ENCODE measurements at regions not wholly inside any gene's neighbourhood (a gene's known extent, or its start where the extent isn't known, plus 50 kb on each side); places are given as distances from the start of the nearest gene placed in this dataset.

DNA sequence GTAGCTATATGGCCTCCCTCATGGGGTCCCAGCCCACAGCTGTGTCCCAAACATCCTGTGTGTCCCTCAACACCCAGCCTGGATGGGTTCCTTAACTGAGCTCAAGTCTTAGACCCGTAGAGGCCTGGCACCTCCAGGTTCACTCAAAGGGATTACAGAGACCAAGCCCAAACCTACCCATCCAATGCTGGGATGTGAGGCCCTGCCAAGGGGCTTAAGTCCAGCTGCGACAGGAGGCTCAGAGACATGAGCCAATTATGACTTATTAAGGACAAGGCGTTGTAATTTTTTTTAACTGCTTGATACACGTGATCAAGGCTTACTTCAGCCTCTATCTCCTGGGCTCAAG is 105.6 kb upstream of the RET start:
- peak; percentile 64 for DNase-seq (ENCODE audit: low spot score)

DNA sequence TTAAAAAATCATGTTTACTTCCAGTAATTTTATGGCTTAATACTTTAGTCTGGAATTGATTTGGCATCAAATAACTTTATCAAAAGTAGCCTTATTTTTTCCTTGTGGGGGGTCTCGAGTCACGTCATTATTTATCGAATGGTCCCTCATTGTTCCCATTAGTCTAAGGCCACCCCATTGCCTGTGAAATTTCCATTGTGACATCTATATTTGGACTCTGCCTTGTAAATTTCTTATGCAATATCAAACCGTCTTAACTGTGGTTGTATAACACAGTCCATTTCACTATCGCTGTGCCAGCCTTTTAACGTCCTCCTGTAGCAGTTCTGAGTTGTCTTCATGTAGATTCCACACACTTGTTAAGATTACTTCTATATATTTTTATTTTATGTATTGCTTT is 103.9 kb upstream of the RET start:
- no peak for DNase-seq (ENCODE audit: low spot score)

- DNase-seq (ENCODE audit: low spot score), result no peak
Observed at GRCh38 chr10:42973411-42973810, 103.5 kb upstream of the RET start.

- no peak for DNase-seq (ENCODE audit: low spot score)
Observed at GRCh38 chr10:42973870-42974692, 102.8 kb upstream of the RET start.

DNA sequence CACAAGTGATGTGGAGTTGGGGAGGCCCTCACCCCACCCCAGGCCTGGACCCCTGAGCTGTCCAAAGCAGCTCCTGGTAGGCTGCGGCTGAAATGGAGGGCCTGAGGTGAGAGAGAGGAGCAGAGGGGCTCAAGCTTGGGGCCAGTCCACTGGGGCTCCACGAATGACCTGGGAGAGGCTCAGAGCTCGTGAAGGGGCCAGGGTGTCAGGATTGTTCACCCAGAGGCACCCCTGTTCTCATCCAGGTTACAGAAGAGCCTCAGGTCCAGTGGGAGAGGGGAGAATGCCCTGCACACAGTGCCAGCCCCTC is 102.2 kb upstream of the RET start:
- DNase-seq (ENCODE audit: low spot score), result no peak

GRCh38 chr10:42975005-42975493 is 101.8 kb upstream of the RET start:
- DNase-seq (ENCODE audit: low spot score), result peak; percentile 89

DNA sequence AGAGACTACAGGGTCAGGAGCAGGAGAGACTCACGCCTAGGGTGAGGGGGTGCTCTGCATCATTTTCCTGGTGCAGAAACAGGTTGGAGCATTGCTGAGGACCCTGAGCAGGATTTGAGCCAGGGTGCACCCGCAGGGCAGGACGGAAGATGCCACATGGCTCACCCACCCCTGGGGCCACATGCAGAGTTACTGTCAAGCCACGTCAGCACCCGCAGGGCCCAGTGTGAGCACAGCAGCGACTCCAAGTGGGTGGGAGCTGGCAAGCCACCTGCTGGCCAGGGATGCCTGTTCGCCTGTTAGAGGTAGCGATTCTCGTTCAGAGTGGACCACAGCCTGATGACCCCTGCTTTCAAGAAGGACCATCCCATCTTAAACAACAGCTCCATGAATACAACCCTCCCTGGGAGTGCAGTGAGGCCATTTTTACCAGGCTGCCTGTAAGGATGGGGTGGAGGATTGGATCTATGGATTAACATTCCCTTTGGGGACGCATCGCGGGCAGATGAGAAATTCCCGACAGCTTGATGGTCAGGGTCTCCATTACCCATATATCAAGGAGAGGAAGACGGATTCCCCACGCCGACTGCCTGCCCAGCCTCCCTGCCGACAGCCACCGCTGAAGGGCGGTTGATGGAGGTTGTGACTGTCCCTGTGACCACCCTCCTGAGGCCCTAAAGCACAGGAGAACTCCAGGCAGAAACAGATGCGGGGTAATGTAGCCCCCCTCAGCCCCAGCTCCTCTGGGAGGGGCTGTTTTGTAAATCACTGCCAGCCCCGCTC is 101.1 kb upstream of the RET start:
- DNase-seq (ENCODE audit: low spot score), result peak; percentile 80

GRCh38 chr10:42976351-42977031 is 100.4 kb upstream of the RET start:
- DNase-seq (ENCODE audit: low spot score), result no peak

DNA sequence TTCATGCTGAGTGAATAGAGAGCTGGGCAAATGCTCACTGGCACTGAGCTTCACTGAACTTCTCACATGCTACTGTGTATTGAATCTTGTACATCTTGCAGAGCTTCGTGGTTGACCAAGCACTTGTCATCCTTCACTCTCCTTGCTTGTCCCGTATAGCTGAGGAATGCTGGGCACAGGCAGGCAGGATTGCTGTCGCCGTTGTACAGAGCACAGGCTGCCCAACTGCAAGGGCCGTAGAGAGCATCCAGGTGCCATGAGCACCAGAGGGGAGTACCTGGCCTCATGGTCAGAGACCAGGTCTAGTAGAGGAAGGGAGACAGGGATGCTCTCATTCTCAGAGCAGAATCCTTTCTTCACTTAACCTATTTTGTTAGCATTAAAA is 99.8 kb upstream of the RET start:
- DNase-seq (ENCODE audit: low spot score), result no peak

- DNase-seq (ENCODE audit: low spot score), result no peak
Observed at GRCh38 chr10:42979181-42979580, 97.7 kb upstream of the RET start.

- peak; percentile 88 for DNase-seq (ENCODE audit: low spot score)
Observed at GRCh38 chr10:42979721-42980467, 97.0 kb upstream of the RET start.

DNA sequence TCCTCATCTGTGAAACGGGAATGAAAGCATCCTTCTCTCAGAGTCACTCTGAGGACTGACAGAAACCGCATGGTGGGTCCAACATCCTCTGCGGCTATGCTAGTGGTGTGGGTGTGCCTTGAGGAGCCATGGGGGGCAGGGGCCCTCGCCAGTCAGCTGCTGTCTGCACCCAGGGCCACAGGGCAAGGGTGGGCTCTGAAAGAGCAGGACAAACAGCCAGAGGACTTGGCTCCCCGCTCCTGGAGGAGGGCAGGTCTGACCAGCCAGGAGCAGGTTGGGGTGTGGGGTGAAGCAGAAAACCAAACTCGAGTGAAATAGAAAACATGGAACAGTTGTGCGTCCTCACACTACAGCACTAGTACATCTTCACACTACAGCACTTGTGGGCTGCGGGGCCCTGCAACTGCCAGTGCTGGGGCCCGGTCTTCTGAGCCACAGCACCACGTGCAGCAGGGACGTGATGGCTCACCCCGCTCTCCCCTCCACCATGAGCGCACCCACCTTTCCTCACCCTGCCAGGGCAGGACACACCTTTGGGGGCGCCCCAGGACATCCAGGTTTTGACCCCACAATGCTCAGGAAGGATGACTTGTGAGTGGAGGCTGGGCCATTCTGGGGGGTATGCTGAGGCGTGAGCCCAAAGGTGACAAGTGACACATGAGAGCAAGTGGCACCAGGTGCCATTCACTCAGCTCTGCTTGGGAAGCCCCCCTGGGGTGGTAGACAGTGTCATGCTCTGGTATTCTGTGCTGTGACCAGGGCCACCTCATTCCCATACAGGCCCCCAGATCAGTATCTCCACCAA is 96.1 kb upstream of the RET start:
- no peak for DNase-seq (ENCODE audit: low spot score)

GRCh38 chr10:42981358-42982236 is 95.3 kb upstream of the RET start:
- DNase-seq (ENCODE audit: low spot score), result peak; percentile 95

- DNase-seq (ENCODE audit: low spot score), result no peak
Observed at GRCh38 chr10:42982891-42983506, 93.9 kb upstream of the RET start.

DNA sequence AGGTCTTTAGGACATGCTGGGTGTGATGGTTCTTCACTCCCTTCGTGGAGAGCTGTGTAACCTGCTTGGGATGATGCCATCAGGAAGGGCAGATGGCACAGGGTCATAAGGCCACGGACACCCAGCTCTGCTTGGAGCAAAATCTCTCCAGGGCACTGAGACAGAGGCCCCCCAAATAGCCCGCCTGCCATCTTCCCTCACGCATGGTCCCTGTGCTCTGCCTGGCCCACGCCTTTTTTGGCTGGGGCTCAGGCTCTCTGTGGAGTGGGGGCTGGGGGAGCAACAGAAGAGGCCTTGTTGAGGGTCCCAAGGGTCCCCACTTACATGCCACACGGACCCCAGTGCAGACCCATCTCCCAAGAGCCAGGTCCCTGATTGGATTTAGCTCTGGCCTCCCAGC is 93.3 kb upstream of the RET start:
- no peak for DNase-seq (ENCODE audit: low spot score)

- DNase-seq (ENCODE audit: low spot score), result no peak
Observed at GRCh38 chr10:42984035-42984610, 92.7 kb upstream of the RET start.

- DNase-seq (ENCODE audit: low spot score), result no peak
Observed at GRCh38 chr10:42984761-42985325, 92.0 kb upstream of the RET start.

- no peak for DNase-seq (ENCODE audit: low spot score)
Observed at GRCh38 chr10:42985436-42986316, 91.2 kb upstream of the RET start.
